Uterus (tissue), 2 donors: ENCODE measurements at regions not wholly inside any gene's neighbourhood (a gene's known extent, or its start where the extent isn't known, plus 50 kb on each side); places are given as distances from the start of the nearest gene placed in this dataset.

Experiments
- POLR2A ChIP-seq, 2 donors: fragments of 450-650 bp; IDR thresholded peaks; one replicate each; pipeline ENCODE4 v1.6.1; 2016; ENCODE audit warnings: antibody characterized with exemption in 2 of 2, mild to moderate bottlenecking in 1 of 2, moderate library complexity in 1 of 2
- TF ChIP-seq, protein P1 (sequence below), 4 experiments: fragments of 200-600 bp in 2 of 4; fragments of 450-650 bp in 2 of 4; sonication (generic) in 2 of 4; IDR thresholded peaks; one replicate each; pipeline ENCODE4 v1.5.1; 2016 to 2019; ENCODE audit warnings: antibody characterized with exemption in 4 of 4, mild to moderate bottlenecking in 2 of 4, moderate library complexity in 1 of 4

DNA sequence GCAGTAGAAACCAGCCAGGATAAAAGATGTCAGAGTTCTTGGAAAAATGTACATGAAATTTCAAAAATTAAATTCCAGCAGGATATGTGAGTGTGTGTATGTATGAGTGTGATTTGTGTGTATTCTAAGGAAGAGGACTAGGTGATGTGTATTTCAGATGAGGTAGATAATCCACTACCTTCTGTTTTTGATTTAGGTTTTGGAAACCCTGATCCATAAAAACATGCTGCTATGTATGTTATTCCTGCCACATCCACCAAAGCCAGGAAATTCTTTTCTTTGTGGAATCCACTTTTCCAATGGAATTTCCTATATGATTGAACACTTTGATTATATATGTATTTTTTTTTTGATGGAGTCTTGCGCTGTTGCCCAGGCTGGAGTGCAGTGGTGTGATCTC is 276.9 kb downstream of the UQCRFS1 start:
- TF ChIP-seq, protein P1, sequence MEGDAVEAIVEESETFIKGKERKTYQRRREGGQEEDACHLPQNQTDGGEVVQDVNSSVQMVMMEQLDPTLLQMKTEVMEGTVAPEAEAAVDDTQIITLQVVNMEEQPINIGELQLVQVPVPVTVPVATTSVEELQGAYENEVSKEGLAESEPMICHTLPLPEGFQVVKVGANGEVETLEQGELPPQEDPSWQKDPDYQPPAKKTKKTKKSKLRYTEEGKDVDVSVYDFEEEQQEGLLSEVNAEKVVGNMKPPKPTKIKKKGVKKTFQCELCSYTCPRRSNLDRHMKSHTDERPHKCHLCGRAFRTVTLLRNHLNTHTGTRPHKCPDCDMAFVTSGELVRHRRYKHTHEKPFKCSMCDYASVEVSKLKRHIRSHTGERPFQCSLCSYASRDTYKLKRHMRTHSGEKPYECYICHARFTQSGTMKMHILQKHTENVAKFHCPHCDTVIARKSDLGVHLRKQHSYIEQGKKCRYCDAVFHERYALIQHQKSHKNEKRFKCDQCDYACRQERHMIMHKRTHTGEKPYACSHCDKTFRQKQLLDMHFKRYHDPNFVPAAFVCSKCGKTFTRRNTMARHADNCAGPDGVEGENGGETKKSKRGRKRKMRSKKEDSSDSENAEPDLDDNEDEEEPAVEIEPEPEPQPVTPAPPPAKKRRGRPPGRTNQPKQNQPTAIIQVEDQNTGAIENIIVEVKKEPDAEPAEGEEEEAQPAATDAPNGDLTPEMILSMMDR (IDR thresholded peaks at IDR 0.05): no peak
- TF ChIP-seq POLR2A (IDR thresholded peaks at IDR 0.05): no peak
